ENCODE measurements at regions not wholly inside any gene's neighbourhood (a gene's known extent, or its start where the extent isn't known, plus 50 kb on each side); places are given as distances from the start of the nearest gene placed in this dataset.

DNA sequence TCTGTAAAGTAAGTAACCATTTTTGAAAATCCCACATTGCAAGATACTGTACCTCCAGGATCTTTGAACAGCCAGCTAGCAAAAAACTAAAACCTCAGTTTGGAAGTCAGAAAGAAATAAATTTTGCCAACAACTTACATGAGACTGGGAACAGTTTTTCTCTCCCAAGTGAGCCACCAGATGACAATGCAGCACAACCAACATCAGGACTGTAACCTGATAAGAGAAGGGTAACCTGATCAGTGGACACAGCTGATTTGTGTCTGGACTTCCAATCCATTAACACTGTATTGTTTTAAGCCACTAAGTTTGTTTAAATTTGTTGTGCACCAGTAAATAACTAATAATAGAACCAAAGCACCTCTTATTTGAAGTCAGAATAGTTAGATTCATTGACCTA is 923.3 kb downstream of the FAT4 start:
- TF ChIP-seq, protein P1, sequence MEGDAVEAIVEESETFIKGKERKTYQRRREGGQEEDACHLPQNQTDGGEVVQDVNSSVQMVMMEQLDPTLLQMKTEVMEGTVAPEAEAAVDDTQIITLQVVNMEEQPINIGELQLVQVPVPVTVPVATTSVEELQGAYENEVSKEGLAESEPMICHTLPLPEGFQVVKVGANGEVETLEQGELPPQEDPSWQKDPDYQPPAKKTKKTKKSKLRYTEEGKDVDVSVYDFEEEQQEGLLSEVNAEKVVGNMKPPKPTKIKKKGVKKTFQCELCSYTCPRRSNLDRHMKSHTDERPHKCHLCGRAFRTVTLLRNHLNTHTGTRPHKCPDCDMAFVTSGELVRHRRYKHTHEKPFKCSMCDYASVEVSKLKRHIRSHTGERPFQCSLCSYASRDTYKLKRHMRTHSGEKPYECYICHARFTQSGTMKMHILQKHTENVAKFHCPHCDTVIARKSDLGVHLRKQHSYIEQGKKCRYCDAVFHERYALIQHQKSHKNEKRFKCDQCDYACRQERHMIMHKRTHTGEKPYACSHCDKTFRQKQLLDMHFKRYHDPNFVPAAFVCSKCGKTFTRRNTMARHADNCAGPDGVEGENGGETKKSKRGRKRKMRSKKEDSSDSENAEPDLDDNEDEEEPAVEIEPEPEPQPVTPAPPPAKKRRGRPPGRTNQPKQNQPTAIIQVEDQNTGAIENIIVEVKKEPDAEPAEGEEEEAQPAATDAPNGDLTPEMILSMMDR (IDR thresholded peaks at IDR 0.05 in 4 of 5, conservative IDR thresholded peaks at IDR 0.05 in 1 of 5): no peak
- no peak for TF ChIP-seq POLR2A (IDR thresholded peaks at IDR 0.05)
